ENCODE measurements at regions not wholly inside any gene's neighbourhood (a gene's known extent, or its start where the extent isn't known, plus 50 kb on each side); places are given as distances from the start of the nearest gene placed in this dataset.

GRCh38 chr3:45320986-45321385 lies 67.4 kb upstream of the LARS2 start:
- BruUV-seq (replicated peaks), result no TSS peak
- no peaks in the 10 kb centered on the region for H3K36me3 Mint-ChIP-seq (ENCODE audit: insufficient read depth, unreplicated experiment)
- peaks cover 81% of the 10 kb centered on the region for H3K27me3 Mint-ChIP-seq (ENCODE audit: unreplicated experiment)
- H3K27ac Mint-ChIP-seq (ENCODE audit: unreplicated experiment), result no peak overlapping the region
- CTCF ChIA-PET, result no interaction called here
- intact Hi-C loops (cut with micrococcal nuclease; ENCODE audit: unreplicated experiment), result no loop called here
- no peak for TF ChIP-seq CTCF (IDR thresholded peaks at IDR 0.05; ENCODE audit: unreplicated experiment)
- no peaks in the 10 kb centered on the region for H3K4me1 Mint-ChIP-seq (ENCODE audit: low read depth, unreplicated experiment)
- no peak for DNase-seq
- H3K4me3 Mint-ChIP-seq (ENCODE audit: low read depth, unreplicated experiment), result no peak overlapping the region
- no peaks in the 10 kb centered on the region for H3K9me3 Mint-ChIP-seq (ENCODE audit: low read depth, unreplicated experiment)

GRCh38 chr3:45321607-45322391 lies 66.6 kb upstream of the LARS2 start:
- DNase-seq, result no peak
- intact Hi-C loops (cut with micrococcal nuclease; ENCODE audit: unreplicated experiment), result no loop called here
- no TSS peak for BruUV-seq (replicated peaks)
- Mint-ChIP-seq H3K4me3 (ENCODE audit: low read depth, unreplicated experiment) (no peak overlapping the region), H3K36me3 (ENCODE audit: insufficient read depth, unreplicated experiment) (no peaks in the 10 kb centered on the region), H3K27ac (ENCODE audit: unreplicated experiment) (no peak overlapping the region), H3K4me1 (ENCODE audit: low read depth, unreplicated experiment) (no peaks in the 10 kb centered on the region), H3K27me3 (ENCODE audit: unreplicated experiment) (peaks cover 88% of the 10 kb centered on the region), H3K9me3 (ENCODE audit: low read depth, unreplicated experiment) (no peaks in the 10 kb centered on the region)
- CTCF ChIA-PET, result no interaction called here
- TF ChIP-seq CTCF (IDR thresholded peaks at IDR 0.05; ENCODE audit: unreplicated experiment), result no peak

GRCh38 chr3:45322616-45323015 lies 65.8 kb upstream of the LARS2 start:
- Mint-ChIP-seq H3K9me3 (ENCODE audit: low read depth, unreplicated experiment) (no peaks in the 10 kb centered on the region), H3K4me3 (ENCODE audit: low read depth, unreplicated experiment) (no peak overlapping the region), H3K27me3 (ENCODE audit: unreplicated experiment) (peaks cover 88% of the 10 kb centered on the region), H3K36me3 (ENCODE audit: insufficient read depth, unreplicated experiment) (no peaks in the 10 kb centered on the region), H3K4me1 (ENCODE audit: low read depth, unreplicated experiment) (no peaks in the 10 kb centered on the region), H3K27ac (ENCODE audit: unreplicated experiment) (no peak overlapping the region)
- BruUV-seq (replicated peaks), result no TSS peak
- CTCF ChIA-PET, result no interaction called here
- intact Hi-C loops (cut with micrococcal nuclease; ENCODE audit: unreplicated experiment), result no loop called here
- TF ChIP-seq CTCF (IDR thresholded peaks at IDR 0.05; ENCODE audit: unreplicated experiment), result no peak
- no peak for DNase-seq

- CTCF ChIA-PET, result no interaction called here
- H3K27ac Mint-ChIP-seq (ENCODE audit: unreplicated experiment), result no peak overlapping the region
- H3K27me3 Mint-ChIP-seq (ENCODE audit: unreplicated experiment), result peaks cover 86% of the 10 kb centered on the region
- no peaks in the 10 kb centered on the region for H3K36me3 Mint-ChIP-seq (ENCODE audit: insufficient read depth, unreplicated experiment)
- intact Hi-C loops (cut with micrococcal nuclease; ENCODE audit: unreplicated experiment), result no loop called here
- DNase-seq, result no peak
- H3K4me1 Mint-ChIP-seq (ENCODE audit: low read depth, unreplicated experiment), result no peaks in the 10 kb centered on the region
- TF ChIP-seq CTCF (IDR thresholded peaks at IDR 0.05; ENCODE audit: unreplicated experiment), result no peak
- H3K9me3 Mint-ChIP-seq (ENCODE audit: low read depth, unreplicated experiment), result no peaks in the 10 kb centered on the region
- H3K4me3 Mint-ChIP-seq (ENCODE audit: low read depth, unreplicated experiment), result no peak overlapping the region
- no TSS peak for BruUV-seq (replicated peaks)
Measured at GRCh38 chr3:45325676-45326075, 62.7 kb upstream of the LARS2 start.

Measured in Calu3 (cell line).